ENCODE measurements at regions not wholly inside any gene's neighbourhood (a gene's known extent, or its start where the extent isn't known, plus 50 kb on each side); places are given as distances from the start of the nearest gene placed in this dataset.

- no peaks in the 10 kb centered on the region for H4K20me1 ChIP-seq (ENCODE audit: insufficient read depth, low read length)
- H3K27ac ChIP-seq (ENCODE audit: low read depth, low read length) = no peak overlapping the region
- H3K4me3 ChIP-seq (ENCODE audit: insufficient read depth, low read length) = no peak overlapping the region
- H3K79me2 ChIP-seq (ENCODE audit: insufficient read depth, low read length) = no peaks in the 10 kb centered on the region
- DNase-seq (ENCODE audit: insufficient read length, low spot score, missing footprints) = no peak
- peaks cover 35% of the 10 kb centered on the region for H3K27me3 ChIP-seq (ENCODE audit: insufficient read depth, low read length)
- no peak for TF ChIP-seq CTCF (IDR thresholded peaks at IDR 0.05; ENCODE audit: extremely low read depth, low read depth, low read length)
- no peak overlapping the region for H2AFZ ChIP-seq (ENCODE audit: low read length)
- H3K9me3 ChIP-seq (ENCODE audit: low read depth, low read length) = no peaks in the 10 kb centered on the region
- no peak overlapping the region for H3K4me2 ChIP-seq (ENCODE audit: insufficient read depth, low read length)
- no peaks in the 10 kb centered on the region for H3K36me3 ChIP-seq (ENCODE audit: insufficient read depth, low read length)
- no peaks in the 10 kb centered on the region for H3K4me1 ChIP-seq (ENCODE audit: insufficient read depth, low read length)
These were observed 149.4 kb downstream of the C5orf15 start for GRCh38 chr5:133818869-133819600.

GRCh38 chr5:133818031-133818431, 150.4 kb downstream of the C5orf15 start:
- H3K4me2 ChIP-seq (ENCODE audit: insufficient read depth, low read length) = no peak overlapping the region
- H3K36me3 ChIP-seq (ENCODE audit: insufficient read depth, low read length) = no peaks in the 10 kb centered on the region
- H3K27ac ChIP-seq (ENCODE audit: low read depth, low read length) = no peak overlapping the region
- H3K27me3 ChIP-seq (ENCODE audit: insufficient read depth, low read length) = peaks cover 43% of the 10 kb centered on the region
- no peak for DNase-seq (ENCODE audit: insufficient read length, low spot score, missing footprints)
- no peaks in the 10 kb centered on the region for H3K9me3 ChIP-seq (ENCODE audit: low read depth, low read length)
- H3K79me2 ChIP-seq (ENCODE audit: insufficient read depth, low read length) = no peaks in the 10 kb centered on the region
- no peaks in the 10 kb centered on the region for H4K20me1 ChIP-seq (ENCODE audit: insufficient read depth, low read length)
- H3K4me1 ChIP-seq (ENCODE audit: insufficient read depth, low read length) = no peaks in the 10 kb centered on the region
- H2AFZ ChIP-seq (ENCODE audit: low read length) = no peak overlapping the region
- H3K4me3 ChIP-seq (ENCODE audit: insufficient read depth, low read length) = no peak overlapping the region
- no peak for TF ChIP-seq CTCF (IDR thresholded peaks at IDR 0.05; ENCODE audit: extremely low read depth, low read depth, low read length)

GRCh38 chr5:133817456-133817855, 151.0 kb downstream of the C5orf15 start:
- H3K27me3 ChIP-seq (ENCODE audit: insufficient read depth, low read length) = peaks cover 40% of the 10 kb centered on the region
- no peaks in the 10 kb centered on the region for H3K36me3 ChIP-seq (ENCODE audit: insufficient read depth, low read length)

More at GRCh38 chr5:133817456-133817855, 151.0 kb downstream of the C5orf15 start:
- no peaks in the 10 kb centered on the region for H3K4me1 ChIP-seq (ENCODE audit: insufficient read depth, low read length)
- TF ChIP-seq CTCF (IDR thresholded peaks at IDR 0.05; ENCODE audit: extremely low read depth, low read depth, low read length) = no peak
- H3K4me2 ChIP-seq (ENCODE audit: insufficient read depth, low read length) = no peak overlapping the region
- H2AFZ ChIP-seq (ENCODE audit: low read length) = no peak overlapping the region
- no peaks in the 10 kb centered on the region for H3K9me3 ChIP-seq (ENCODE audit: low read depth, low read length)
- no peaks in the 10 kb centered on the region for H4K20me1 ChIP-seq (ENCODE audit: insufficient read depth, low read length)
- H3K79me2 ChIP-seq (ENCODE audit: insufficient read depth, low read length) = no peaks in the 10 kb centered on the region
- no peak overlapping the region for H3K4me3 ChIP-seq (ENCODE audit: insufficient read depth, low read length)
- H3K27ac ChIP-seq (ENCODE audit: low read depth, low read length) = no peak overlapping the region
- no peak for DNase-seq (ENCODE audit: insufficient read length, low spot score, missing footprints)
